Endodermal cell (in vitro differentiated cells): ENCODE measurements at regions not wholly inside any gene's neighbourhood (a gene's known extent, or its start where the extent isn't known, plus 50 kb on each side); places are given as distances from the start of the nearest gene placed in this dataset.

Source experiments
- DNase-seq: peaks from one replicate; pipeline ENCODE4 v3.0.0-alpha.2; 2017
- H3K27ac ChIP-seq: 2 replicates; pipeline ENCODE4 v1.5.1; 2013; ENCODE audit warnings: mild to moderate bottlenecking, low read depth, low read length, moderate library complexity
- H3K27me3 ChIP-seq: 2 replicates; pipeline ENCODE4 v1.6.1; 2013; ENCODE audit warnings: mild to moderate bottlenecking, low read length, moderate library complexity; ENCODE audit not compliant: insufficient read depth, control insufficient read depth, poor library complexity, severe bottlenecking
- H3K36me3 ChIP-seq: 2 replicates; pipeline ENCODE4 v1.7.0; 2013; ENCODE audit warnings: mild to moderate bottlenecking, low read length, moderate library complexity; ENCODE audit not compliant: control insufficient read depth, insufficient read depth
- H3K4me1 ChIP-seq: one replicate; pipeline ENCODE4 v1.7.0; 2013; ENCODE audit warnings: low read length; ENCODE audit not compliant: control insufficient read depth, insufficient read depth
- H3K4me3 ChIP-seq: 2 replicates; pipeline ENCODE4 v1.5.1; 2013; ENCODE audit warnings: mild to moderate bottlenecking, low read length, moderate library complexity
- H3K9ac ChIP-seq: 2 replicates; pipeline ENCODE4 v1.6.1; 2013; ENCODE audit warnings: mild to moderate bottlenecking, low read length, moderate library complexity; ENCODE audit not compliant: poor library complexity, severe bottlenecking; ENCODE audit errors: extremely low read depth
- H3K9me3 ChIP-seq: 2 replicates; pipeline ENCODE4 v1.6.1; 2013; ENCODE audit warnings: mild to moderate bottlenecking, low read length, moderate library complexity; ENCODE audit not compliant: control insufficient read depth
- H3K27ac Mint-ChIP-seq: 2 replicates; pipeline ENCODE4 v1.8.0; 2020; ENCODE audit warnings: mixed read lengths
- H3K27me3 Mint-ChIP-seq: 2 replicates; pipeline ENCODE4 v1.8.0; 2021; ENCODE audit warnings: mild to moderate bottlenecking, mixed read lengths; ENCODE audit not compliant: insufficient read depth
- H3K36me3 Mint-ChIP-seq: 2 replicates; pipeline ENCODE4 v1.8.0; 2020; ENCODE audit warnings: low read depth, mixed read lengths
- H3K4me1 Mint-ChIP-seq: 2 replicates; pipeline ENCODE4 v1.8.0; 2020; ENCODE audit warnings: mixed read lengths
- H3K4me3 Mint-ChIP-seq: 2 replicates; pipeline ENCODE4 v1.8.0; 2020; ENCODE audit warnings: mild to moderate bottlenecking, moderate library complexity, mixed read lengths
- H3K9me3 Mint-ChIP-seq: 2 replicates; pipeline ENCODE4 v1.8.0; 2020; ENCODE audit warnings: mild to moderate bottlenecking, mixed read lengths
- CTCF ChIP-seq: fragments of 200-600 bp; sonication (generic); conservative IDR thresholded peaks from 2 replicates; pipeline ENCODE4 v1.5.0; 2021; ENCODE audit warnings: antibody characterized with exemption, mild to moderate bottlenecking
- WGBS, 2 experiments: methylation state at CpG; one replicate each; pipeline versions ENCODE4 v1.1.5 to v1.1.7; 2013; ENCODE audit warnings: missing lambda C conversion rate in 2 of 2, mixed read lengths in 1 of 2; ENCODE audit not compliant: insufficient coverage in 1 of 2, insufficient read length in 1 of 2; 5-methylcytosine and 5-hydroxymethylcytosine counted together

GRCh38 chr21:24590261-24590660 lies 1017.0 kb downstream of the MRPL39 start:
- WGBS, 2 experiments: 76 to 78% methylated on average over 2 to 3 of the region's 3 CpGs
- no peak overlapping the region for H3K4me3 ChIP-seq
- no peak for DNase-seq
- H3K4me1 ChIP-seq: no peaks in the 10 kb centered on the region
- no peaks in the 10 kb centered on the region for H3K9me3 ChIP-seq
- H3K9ac ChIP-seq: no peak overlapping the region
- Mint-ChIP-seq H3K9me3 (peaks cover 47% of the 10 kb centered on the region), H3K27me3 (peaks cover 2% of the 10 kb centered on the region), H3K4me1 (no peaks in the 10 kb centered on the region), H3K36me3 (no peaks in the 10 kb centered on the region), H3K4me3 (no peak overlapping the region), H3K27ac (no peak overlapping the region)
- H3K36me3 ChIP-seq: no peaks in the 10 kb centered on the region
- H3K27me3 ChIP-seq: no peaks in the 10 kb centered on the region
- no peak for TF ChIP-seq CTCF
- no peak overlapping the region for H3K27ac ChIP-seq

DNA sequence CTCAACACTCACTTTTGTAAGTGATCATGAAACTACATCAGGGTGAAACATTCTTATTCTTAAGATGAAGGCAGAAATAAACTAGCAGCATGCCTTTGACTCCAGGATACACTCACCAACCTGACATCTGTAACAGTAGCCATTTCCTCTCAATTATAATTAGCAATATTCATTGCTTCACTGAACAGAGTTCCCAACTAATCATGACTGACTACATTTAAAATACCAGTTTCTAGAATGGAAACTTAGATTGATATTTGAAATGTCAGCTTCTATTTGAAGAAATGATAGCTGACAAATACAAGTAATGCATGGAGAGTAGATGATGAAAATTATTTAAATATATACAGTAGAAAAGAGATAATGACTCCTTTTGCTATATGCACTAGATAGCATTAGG lies 1023.8 kb downstream of the MRPL39 start:
- no peaks in the 10 kb centered on the region for H3K36me3 ChIP-seq
- H3K9me3 Mint-ChIP-seq: peaks cover 44% of the 10 kb centered on the region
- H3K4me3 ChIP-seq: no peak overlapping the region
- H3K27ac Mint-ChIP-seq: no peak overlapping the region
- H3K36me3 Mint-ChIP-seq: no peaks in the 10 kb centered on the region
- H3K9me3 ChIP-seq: no peaks in the 10 kb centered on the region
- no peaks in the 10 kb centered on the region for H3K27me3 ChIP-seq
- no peak overlapping the region for H3K9ac ChIP-seq
- TF ChIP-seq CTCF: no peak
- H3K4me1 ChIP-seq: no peaks in the 10 kb centered on the region
- no peaks in the 10 kb centered on the region for H3K27me3 Mint-ChIP-seq
- no peak overlapping the region for H3K27ac ChIP-seq
- no peaks in the 10 kb centered on the region for H3K4me1 Mint-ChIP-seq
- H3K4me3 Mint-ChIP-seq: no peak overlapping the region
- DNase-seq: no peak

- no peaks in the 10 kb centered on the region for H3K27me3 Mint-ChIP-seq
- Histone ChIP-seq H3K4me1 (no peaks in the 10 kb centered on the region), H3K9ac (no peak overlapping the region), H3K4me3 (no peak overlapping the region), H3K27ac (no peak overlapping the region), H3K9me3 (peaks cover 5% of the 10 kb centered on the region), H3K27me3 (no peaks in the 10 kb centered on the region), H3K36me3 (no peaks in the 10 kb centered on the region)
- H3K27ac Mint-ChIP-seq: no peak overlapping the region
- DNase-seq: no peak
- no peaks in the 10 kb centered on the region for H3K4me1 Mint-ChIP-seq
- H3K4me3 Mint-ChIP-seq: no peak overlapping the region
- no CpG with 5 or more reads among the region's 2 CpGs for WGBS, 2 experiments
- no peaks in the 10 kb centered on the region for H3K36me3 Mint-ChIP-seq
- TF ChIP-seq CTCF: no peak
- peaks cover 22% of the 10 kb centered on the region for H3K9me3 Mint-ChIP-seq
Measured at GRCh38 chr21:24577301-24577700, 1030.0 kb downstream of the MRPL39 start.
